HL-60 (cell line): ENCODE measurements at regions not wholly inside any gene's neighbourhood (a gene's known extent, or its start where the extent isn't known, plus 50 kb on each side); places are given as distances from the start of the nearest gene placed in this dataset.
A peak's percentile ranks its signal among the peaks of the same experiment; 100 is the strongest.

Experiments used
- DNase-seq, 2 experiments: peaks; one replicate each; pipeline ENCODE4 v3.0.0-alpha.2; 2010 to 2020; ENCODE audit warnings: low read depth in 1 of 2, low spot score in 1 of 2
- H3K27ac ChIP-seq: fragments of 250-450 bp; sonication (Bioruptor Pico); replicated peaks from 2 replicates; pipeline ENCODE4 v1.5.1; 2020; ENCODE audit warnings: mild to moderate bottlenecking, moderate library complexity
- H3K27me3 ChIP-seq: fragments of 250-450 bp; sonication (Bioruptor Pico); 2 replicates; pipeline ENCODE4 v1.5.1; 2021; ENCODE audit warnings: mild to moderate bottlenecking, moderate library complexity; ENCODE audit not compliant: insufficient read depth, poor library complexity, severe bottlenecking
- H3K4me3 ChIP-seq: replicated peaks from 2 replicates; pipeline ENCODE4 v1.5.1; 2011; ENCODE audit warnings: mild to moderate bottlenecking, control low read depth, low read length; ENCODE audit not compliant: insufficient read depth
- CTCF ChIP-seq: IDR thresholded peaks from one replicate; pipeline ENCODE4 v1.5.1; 2011; ENCODE audit warnings: low read length, control low read depth, inconsistent platforms; ENCODE audit not compliant: insufficient read depth
- GABPA ChIP-seq: IDR thresholded peaks from 2 replicates; pipeline ENCODE4 v1.6.1; 2012; ENCODE audit warnings: low read depth
- POLR2AphosphoS5 ChIP-seq: IDR thresholded peaks from 2 replicates; pipeline ENCODE4 v1.6.1; 2012; ENCODE audit warnings: low read depth
- REST ChIP-seq: IDR thresholded peaks from 2 replicates; pipeline ENCODE4 v1.6.1; 2012; ENCODE audit warnings: low read depth; ENCODE audit not compliant: insufficient replicate concordance
- SPI1 ChIP-seq: IDR thresholded peaks from 2 replicates; pipeline ENCODE4 v1.6.1; 2012; ENCODE audit warnings: low read depth, mild to moderate bottlenecking, borderline replicate concordance

DNA sequence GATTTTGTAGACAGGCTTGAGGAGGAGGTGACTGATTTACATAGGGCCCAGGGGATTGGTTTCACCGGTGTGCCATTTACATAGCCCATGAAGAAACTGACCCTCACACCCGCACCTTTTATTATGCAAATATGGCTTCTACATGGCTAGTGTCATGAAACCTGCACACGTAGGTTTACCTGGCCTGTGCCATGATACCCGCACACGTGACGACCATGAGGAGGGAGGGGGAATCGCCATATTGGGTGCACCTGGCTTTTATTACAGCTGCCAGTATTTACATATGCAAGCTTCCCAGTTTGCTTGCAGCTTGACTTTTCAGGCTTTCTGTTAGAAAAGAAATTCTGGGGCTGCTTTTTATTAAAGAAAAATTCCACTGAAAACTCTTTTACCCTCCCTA lies 359.7 kb downstream of the ADAM29 start:
- Histone ChIP-seq H3K27me3 (no peaks in the 10 kb centered on the region), H3K27ac (no peak overlapping the region), H3K4me3 (no peak overlapping the region)
- TF ChIP-seq SPI1: no peak
- TF ChIP-seq CTCF: no peak
- no peak for TF ChIP-seq GABPA
- TF ChIP-seq POLR2AphosphoS5: no peak
- TF ChIP-seq REST: no peak
- no peak for DNase-seq

- TF ChIP-seq CTCF: no peak
- peak; percentile 69; the same call in 1 of the 2 replicates for TF ChIP-seq SPI1
- TF ChIP-seq REST: no peak
- TF ChIP-seq GABPA: no peak
- no peak for TF ChIP-seq POLR2AphosphoS5
- DNase-seq: peak in 1 of 2 experiments; percentile 72
- H3K27ac ChIP-seq: no peak overlapping the region
- no peaks in the 10 kb centered on the region for H3K27me3 ChIP-seq
- no peak overlapping the region for H3K4me3 ChIP-seq
Observed at GRCh38 chr4:175280153-175280552, 362.0 kb downstream of the ADAM29 start.

GRCh38 chr4:175281894-175282293 lies 363.7 kb downstream of the ADAM29 start:
- Histone ChIP-seq H3K4me3 (no peak overlapping the region), H3K27me3 (no peaks in the 10 kb centered on the region)
- no peak for DNase-seq

More at GRCh38 chr4:175281894-175282293, 363.7 kb downstream of the ADAM29 start:
- TF ChIP-seq POLR2AphosphoS5 (no peak), REST (no peak), CTCF (no peak), GABPA (no peak), SPI1 (no peak)
- H3K27ac ChIP-seq: no peak overlapping the region
